ENCODE measurements at regions not wholly inside any gene's neighbourhood (a gene's known extent, or its start where the extent isn't known, plus 50 kb on each side); places are given as distances from the start of the nearest gene placed in this dataset.
"Not testable (repeated sequence)": the region's sequence is repeated elsewhere in the genome, so short reads cannot be mapped to it uniquely, and the experiment has no call there.

GRCh38 chr2:111319552-111319951 is 198.8 kb downstream of the BCL2L11 start:
- DNase-seq; H2BK12ac ChIP-seq (ENCODE audit: insufficient read length, low read depth, low read length); H3K4me1 Mint-ChIP-seq; H2BK15ac ChIP-seq (ENCODE audit: low read depth, low read length); H3K27me3 Mint-ChIP-seq (ENCODE audit: low read depth); H3K36me3 Mint-ChIP-seq (ENCODE audit: insufficient read depth in 1 of 3, low read depth in 3 of 3); H3K4me3 Mint-ChIP-seq; H3K9ac ChIP-seq (ENCODE audit: extremely low read depth, insufficient read length, low read length); H3T11ph ChIP-seq (ENCODE audit: low read length); H3K18ac ChIP-seq (ENCODE audit: insufficient read length, low read depth, low read length); H3K23ac ChIP-seq (ENCODE audit: insufficient read length, low read depth, low read length); H3K23me2 ChIP-seq (ENCODE audit: insufficient read length, low read depth, low read length, poor library complexity, severe bottlenecking); H3K4me1 ChIP-seq (ENCODE audit: insufficient read depth, low read length); H3K79me1 ChIP-seq (ENCODE audit: insufficient read depth, low read depth, low read length, poor library complexity, severe bottlenecking); H2BK120ac ChIP-seq (ENCODE audit: low read depth, low read length, poor library complexity, severe bottlenecking); H4K5ac ChIP-seq (ENCODE audit: insufficient read length, low read depth, low read length); H3K27ac ChIP-seq (ENCODE audit: insufficient read length, low read depth, low read length); H3K27me3 ChIP-seq (ENCODE audit: insufficient read depth, low read length); H3K27ac Mint-ChIP-seq; H3K9me3 ChIP-seq (ENCODE audit: control insufficient read depth, low read depth, low read length); H3K4me2 ChIP-seq (ENCODE audit: insufficient read depth, insufficient read length, low read length); H3K56ac ChIP-seq (ENCODE audit: insufficient read length, low read depth, low read length); H4K8ac ChIP-seq (replicated peaks; ENCODE audit: insufficient read length, low read depth, low read length); H4K20me1 ChIP-seq (ENCODE audit: control insufficient read depth, insufficient read depth, insufficient read length); H3K4ac ChIP-seq (ENCODE audit: low read depth, low read length); H2BK5ac ChIP-seq (ENCODE audit: insufficient read length, low read length); H2AFZ ChIP-seq (ENCODE audit: low read length); H3K14ac ChIP-seq (ENCODE audit: insufficient read depth, low read length); H2AK5ac ChIP-seq (ENCODE audit: insufficient read length, low read length); H2BK20ac ChIP-seq (ENCODE audit: low read depth, low read length, poor library complexity, severe bottlenecking); H3K79me2 ChIP-seq (ENCODE audit: insufficient read depth, low read length); H4K91ac ChIP-seq (ENCODE audit: insufficient read length, low read depth, low read length); H3K9me3 Mint-ChIP-seq: not testable (repeated sequence)
- WGBS (ENCODE audit: extremely low coverage, insufficient read length, low lambda C conversion rate): 100% methylated on average over 1 of the region's 6 CpGs

GRCh38 chr2:111320264-111320663 is 199.6 kb downstream of the BCL2L11 start:
- H3K36me3 Mint-ChIP-seq (ENCODE audit: insufficient read depth in 1 of 3, low read depth in 3 of 3); H2AK5ac ChIP-seq (ENCODE audit: insufficient read length, low read length); H2BK15ac ChIP-seq (ENCODE audit: low read depth, low read length): not testable (repeated sequence)

More at GRCh38 chr2:111320264-111320663, 199.6 kb downstream of the BCL2L11 start:
- H2BK20ac ChIP-seq (ENCODE audit: low read depth, low read length, poor library complexity, severe bottlenecking); H3K9ac ChIP-seq (ENCODE audit: extremely low read depth, insufficient read length, low read length); H4K8ac ChIP-seq (replicated peaks; ENCODE audit: insufficient read length, low read depth, low read length); H2BK120ac ChIP-seq (ENCODE audit: low read depth, low read length, poor library complexity, severe bottlenecking); H3K23me2 ChIP-seq (ENCODE audit: insufficient read length, low read depth, low read length, poor library complexity, severe bottlenecking); H3K4me1 ChIP-seq (ENCODE audit: insufficient read depth, low read length); H3K27me3 ChIP-seq (ENCODE audit: insufficient read depth, low read length); H3K4me1 Mint-ChIP-seq; H4K20me1 ChIP-seq (ENCODE audit: control insufficient read depth, insufficient read depth, insufficient read length); H3K79me2 ChIP-seq (ENCODE audit: insufficient read depth, low read length); H2BK5ac ChIP-seq (ENCODE audit: insufficient read length, low read length); H3T11ph ChIP-seq (ENCODE audit: low read length); H3K4me2 ChIP-seq (ENCODE audit: insufficient read depth, insufficient read length, low read length); H4K5ac ChIP-seq (ENCODE audit: insufficient read length, low read depth, low read length); H3K27ac ChIP-seq (ENCODE audit: insufficient read length, low read depth, low read length); H3K23ac ChIP-seq (ENCODE audit: insufficient read length, low read depth, low read length); H3K79me1 ChIP-seq (ENCODE audit: insufficient read depth, low read depth, low read length, poor library complexity, severe bottlenecking); H2AFZ ChIP-seq (ENCODE audit: low read length); H3K4ac ChIP-seq (ENCODE audit: low read depth, low read length); H2BK12ac ChIP-seq (ENCODE audit: insufficient read length, low read depth, low read length); H3K4me3 Mint-ChIP-seq; H3K56ac ChIP-seq (ENCODE audit: insufficient read length, low read depth, low read length); H3K9me3 Mint-ChIP-seq; H4K91ac ChIP-seq (ENCODE audit: insufficient read length, low read depth, low read length); H3K9me3 ChIP-seq (ENCODE audit: control insufficient read depth, low read depth, low read length); H3K18ac ChIP-seq (ENCODE audit: insufficient read length, low read depth, low read length); H3K27me3 Mint-ChIP-seq (ENCODE audit: low read depth); H3K14ac ChIP-seq (ENCODE audit: insufficient read depth, low read length): not testable (repeated sequence)
- DNase-seq: peak; percentile 46
- WGBS (ENCODE audit: extremely low coverage, insufficient read length, low lambda C conversion rate): no CpG with 5 or more reads among the region's 3 CpGs
- peak overlapping the region in 2 of 3 experiments; percentile 4 to 92; a peak in 2 of 7 replicates for H3K27ac Mint-ChIP-seq

All from H9 (cell line).